NT2/D1 (cell line): ENCODE measurements at regions not wholly inside any gene's neighbourhood (a gene's known extent, or its start where the extent isn't known, plus 50 kb on each side); places are given as distances from the start of the nearest gene placed in this dataset.

Experiments
- SUZ12 ChIP-seq: IDR thresholded peaks from 2 replicates; pipeline ENCODE4 v1.6.1; 2011; ENCODE audit not compliant: insufficient read length, insufficient read depth; ENCODE audit errors: extremely low read depth
- YY1 ChIP-seq: IDR thresholded peaks from 2 replicates; pipeline ENCODE4 v1.6.1; 2011; ENCODE audit not compliant: insufficient read length, insufficient read depth
- ZNF274 ChIP-seq: IDR thresholded peaks from 2 replicates; pipeline ENCODE4 v1.6.1; 2011; ENCODE audit warnings: mild to moderate bottlenecking, low read depth, low read length

GRCh38 chr12:94062796-94063635 is 85.4 kb upstream of the PLXNC1 start:
- no peak for TF ChIP-seq ZNF274
- TF ChIP-seq SUZ12 = no peak
- no peak for TF ChIP-seq YY1
